Vagina (tissue), 2 donors: ENCODE measurements at regions not wholly inside any gene's neighbourhood (a gene's known extent, or its start where the extent isn't known, plus 50 kb on each side); places are given as distances from the start of the nearest gene placed in this dataset.

Experiments
- DNase-seq, 2 donors: peaks; one replicate each; pipeline ENCODE4 v3.0.0-alpha.2; 2017; ENCODE audit errors: extremely low spot score in 2 of 2
- H3K27ac ChIP-seq: fragments of 200-600 bp; sonication (generic); one replicate; pipeline ENCODE4 v1.5.1; 2019
- H3K27me3 ChIP-seq: fragments of 200-600 bp; sonication (generic); one replicate; pipeline ENCODE4 v1.5.1; 2019
- H3K36me3 ChIP-seq, 2 donors: fragments of 200-600 bp; sonication (generic); one replicate each; pipeline ENCODE4 v1.5.1; 2017 to 2019
- H3K4me1 ChIP-seq: fragments of 200-600 bp; sonication (generic); one replicate; pipeline ENCODE4 v1.5.1; 2019
- H3K4me3 ChIP-seq, 2 donors: fragments of 200-600 bp; sonication (generic); 1 replicate in 1 of 2; 2 replicates in 1 of 2; pipeline ENCODE4 v1.5.1; 2016 to 2019
- H3K9me3 ChIP-seq: fragments of 200-600 bp; sonication (generic); one replicate; pipeline ENCODE4 v1.5.1; 2019
- POLR2A ChIP-seq, 2 donors: fragments of 450-650 bp; IDR thresholded peaks; one replicate each; pipeline ENCODE4 v1.6.1; 2017; ENCODE audit warnings: antibody characterized with exemption in 2 of 2, mild to moderate bottlenecking in 2 of 2, moderate library complexity in 2 of 2
- POLR2AphosphoS5 ChIP-seq, 2 donors: sonication (generic); formaldehyde crosslinking; IDR thresholded peaks; one replicate each; pipeline ENCODE4 v1.9.0; 2017; ENCODE audit warnings: antibody characterized with exemption in 2 of 2, mild to moderate bottlenecking in 2 of 2, low read depth in 1 of 2; ENCODE audit not compliant: insufficient read depth in 1 of 2
- intact Hi-C: fragments of 100-400 bp; cut with DNase I; formaldehyde crosslinking; loops from one replicate; pipeline ENCODE4 v1.15.1; 2023
- TF ChIP-seq, protein P1 (sequence below), 3 experiments: fragments of 450-650 bp in 2 of 3; fragments of 200-600 bp in 1 of 3; sonication (generic) in 1 of 3; IDR thresholded peaks; one replicate each; pipeline ENCODE4 v1.5.1; 2017 to 2019; ENCODE audit warnings: antibody characterized with exemption in 3 of 3, mild to moderate bottlenecking in 2 of 3, moderate library complexity in 2 of 3

DNA sequence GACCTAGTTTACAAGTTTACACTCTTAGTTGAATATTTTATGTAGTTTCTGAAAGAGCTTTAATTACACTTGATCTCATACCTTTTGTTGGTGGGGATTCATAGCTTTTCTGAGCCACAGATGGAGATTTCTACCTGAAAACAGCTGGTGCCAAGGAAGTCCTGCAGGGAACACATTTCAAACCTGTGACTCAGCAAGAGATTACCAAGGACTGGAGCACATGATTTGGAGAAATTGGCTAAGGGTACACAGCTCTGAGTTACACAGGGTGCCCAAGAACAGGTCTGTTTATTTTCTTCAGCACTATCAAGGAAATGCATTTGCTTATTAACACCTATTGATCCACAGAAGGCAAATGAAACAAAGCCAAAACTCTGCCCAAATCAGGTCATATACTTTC, 691.5 kb downstream of the KCTD8 start:
- no peaks in the 10 kb centered on the region for H3K4me1 ChIP-seq
- no peak overlapping the region for H3K27ac ChIP-seq
- TF ChIP-seq POLR2A (IDR thresholded peaks at IDR 0.05) (no peak), POLR2AphosphoS5 (IDR thresholded peaks at IDR 0.05; ENCODE audit: insufficient read depth in 1 of 2, low read depth in 1 of 2) (no peak)
- TF ChIP-seq, protein P1, sequence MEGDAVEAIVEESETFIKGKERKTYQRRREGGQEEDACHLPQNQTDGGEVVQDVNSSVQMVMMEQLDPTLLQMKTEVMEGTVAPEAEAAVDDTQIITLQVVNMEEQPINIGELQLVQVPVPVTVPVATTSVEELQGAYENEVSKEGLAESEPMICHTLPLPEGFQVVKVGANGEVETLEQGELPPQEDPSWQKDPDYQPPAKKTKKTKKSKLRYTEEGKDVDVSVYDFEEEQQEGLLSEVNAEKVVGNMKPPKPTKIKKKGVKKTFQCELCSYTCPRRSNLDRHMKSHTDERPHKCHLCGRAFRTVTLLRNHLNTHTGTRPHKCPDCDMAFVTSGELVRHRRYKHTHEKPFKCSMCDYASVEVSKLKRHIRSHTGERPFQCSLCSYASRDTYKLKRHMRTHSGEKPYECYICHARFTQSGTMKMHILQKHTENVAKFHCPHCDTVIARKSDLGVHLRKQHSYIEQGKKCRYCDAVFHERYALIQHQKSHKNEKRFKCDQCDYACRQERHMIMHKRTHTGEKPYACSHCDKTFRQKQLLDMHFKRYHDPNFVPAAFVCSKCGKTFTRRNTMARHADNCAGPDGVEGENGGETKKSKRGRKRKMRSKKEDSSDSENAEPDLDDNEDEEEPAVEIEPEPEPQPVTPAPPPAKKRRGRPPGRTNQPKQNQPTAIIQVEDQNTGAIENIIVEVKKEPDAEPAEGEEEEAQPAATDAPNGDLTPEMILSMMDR (IDR thresholded peaks at IDR 0.05): no peak
- intact Hi-C loops: no loop called here
- no peak overlapping the region for H3K4me3 ChIP-seq
- no peak for DNase-seq
- H3K27me3 ChIP-seq: no peaks in the 10 kb centered on the region
- no peaks in the 10 kb centered on the region for H3K9me3 ChIP-seq
- H3K36me3 ChIP-seq: no peaks in the 10 kb centered on the region

DNA sequence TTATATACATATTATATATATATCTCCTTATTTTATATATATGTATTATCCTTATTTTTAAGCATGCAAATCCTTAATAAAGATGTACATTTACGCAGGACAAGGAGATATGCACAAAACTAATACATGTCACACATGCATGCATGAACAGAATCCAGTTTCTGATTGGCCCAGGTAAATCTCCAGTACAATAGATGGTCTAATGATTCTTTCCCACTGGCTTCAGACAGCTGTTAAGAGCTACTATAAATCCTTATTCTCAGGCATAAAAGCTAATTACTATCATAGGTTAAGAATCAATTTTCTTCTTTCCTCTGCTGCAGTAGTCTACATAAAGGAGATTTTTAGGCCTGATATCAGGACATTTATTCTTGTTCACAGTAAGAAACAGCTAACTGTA, 689.8 kb downstream of the KCTD8 start:
- intact Hi-C loops: no loop called here
- no peak for TF ChIP-seq POLR2AphosphoS5 (IDR thresholded peaks at IDR 0.05; ENCODE audit: insufficient read depth in 1 of 2, low read depth in 1 of 2)
- TF ChIP-seq, protein P1 (IDR thresholded peaks at IDR 0.05): no peak
- no peak for TF ChIP-seq POLR2A (IDR thresholded peaks at IDR 0.05)
- Histone ChIP-seq H3K4me3 (no peak overlapping the region), H3K9me3 (no peaks in the 10 kb centered on the region), H3K27me3 (no peaks in the 10 kb centered on the region), H3K27ac (no peak overlapping the region), H3K4me1 (no peaks in the 10 kb centered on the region), H3K36me3 (no peaks in the 10 kb centered on the region)
- no peak for DNase-seq

DNA sequence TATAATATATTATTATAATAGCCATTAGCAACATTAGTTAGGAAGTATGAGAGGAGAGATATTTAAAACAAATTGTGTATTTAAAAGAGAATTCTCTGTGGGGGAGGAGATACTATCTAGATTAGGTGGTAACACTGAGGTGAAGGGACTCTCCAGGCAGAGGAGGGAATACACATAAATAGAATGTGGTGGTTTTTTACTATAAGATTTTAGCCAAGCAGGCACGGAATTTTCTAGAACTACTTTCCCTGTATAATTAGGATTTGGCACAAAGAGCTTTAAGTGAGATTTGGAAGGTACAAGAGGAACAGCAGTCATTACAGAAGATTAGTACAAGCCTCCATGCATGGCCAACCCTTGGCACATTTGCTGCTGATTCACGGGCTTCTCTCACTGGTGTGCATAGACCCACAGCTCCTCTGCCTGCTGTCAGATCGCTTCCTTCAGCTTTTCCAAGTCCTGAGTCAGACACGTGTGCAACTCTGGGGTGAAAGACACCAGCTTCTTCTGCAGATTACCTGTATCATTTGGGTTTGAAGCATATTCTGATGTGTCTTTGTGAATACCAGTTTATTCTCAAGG, 685.5 kb downstream of the KCTD8 start:
- H3K4me3 ChIP-seq: no peak overlapping the region
- no peaks in the 10 kb centered on the region for H3K4me1 ChIP-seq
- H3K27ac ChIP-seq: no peak overlapping the region
- no peak for DNase-seq
- H3K36me3 ChIP-seq: no peaks in the 10 kb centered on the region
- H3K9me3 ChIP-seq: no peaks in the 10 kb centered on the region
- TF ChIP-seq, protein P1 (IDR thresholded peaks at IDR 0.05): no peak
- TF ChIP-seq POLR2AphosphoS5 (IDR thresholded peaks at IDR 0.05; ENCODE audit: insufficient read depth in 1 of 2, low read depth in 1 of 2) (no peak), POLR2A (IDR thresholded peaks at IDR 0.05) (no peak)
- intact Hi-C loops: no loop called here
- no peaks in the 10 kb centered on the region for H3K27me3 ChIP-seq

DNA sequence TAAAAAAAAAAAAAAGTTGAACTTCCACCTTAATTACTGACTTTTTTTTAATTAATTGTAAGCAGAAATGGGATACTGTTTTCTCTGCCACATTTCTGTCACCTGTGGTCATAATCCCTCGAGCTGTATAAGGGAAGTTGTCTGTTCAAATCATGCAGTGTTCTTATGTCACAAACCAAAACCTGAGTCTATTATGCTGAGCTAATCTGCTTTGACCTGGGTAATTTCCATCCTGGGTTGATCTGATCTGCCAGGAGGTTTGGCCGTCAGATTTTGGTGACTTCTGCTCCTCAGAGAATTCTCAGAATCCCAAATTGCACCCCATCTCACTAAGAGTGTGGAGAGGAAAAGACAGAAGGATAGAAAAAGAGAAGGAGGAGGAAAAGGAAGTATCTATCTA, 683.1 kb downstream of the KCTD8 start:
- intact Hi-C loops: no loop called here
- Histone ChIP-seq H3K9me3 (no peaks in the 10 kb centered on the region), H3K4me1 (no peaks in the 10 kb centered on the region), H3K36me3 (no peaks in the 10 kb centered on the region), H3K4me3 (no peak overlapping the region), H3K27ac (no peak overlapping the region), H3K27me3 (no peaks in the 10 kb centered on the region)
- DNase-seq: no peak
- TF ChIP-seq, protein P1 (IDR thresholded peaks at IDR 0.05): no peak
- no peak for TF ChIP-seq POLR2A (IDR thresholded peaks at IDR 0.05)
- TF ChIP-seq POLR2AphosphoS5 (IDR thresholded peaks at IDR 0.05; ENCODE audit: insufficient read depth in 1 of 2, low read depth in 1 of 2): no peak

DNA sequence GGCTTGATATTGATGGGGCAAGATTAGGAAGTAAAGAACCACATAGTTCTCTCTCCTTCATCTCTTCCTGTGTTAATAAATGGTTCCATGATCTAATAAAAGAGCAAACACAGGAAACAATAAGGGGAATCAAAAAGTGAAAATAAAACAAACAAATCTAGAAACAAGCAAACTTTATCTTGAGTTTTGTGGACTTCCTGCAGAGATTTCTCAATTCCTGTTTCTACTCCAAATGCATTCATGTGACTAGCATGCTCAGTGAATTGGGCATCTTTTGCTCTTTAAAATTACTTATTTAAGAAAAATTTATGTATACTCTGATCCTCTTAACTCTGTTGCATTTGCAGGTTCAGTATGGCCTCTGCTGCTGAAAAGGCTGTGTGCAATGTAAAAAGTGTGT, 682.0 kb downstream of the KCTD8 start:
- no peak overlapping the region for H3K4me3 ChIP-seq
- H3K27ac ChIP-seq: no peak overlapping the region
- no peaks in the 10 kb centered on the region for H3K9me3 ChIP-seq
- H3K27me3 ChIP-seq: no peaks in the 10 kb centered on the region
- no peaks in the 10 kb centered on the region for H3K4me1 ChIP-seq
- no peaks in the 10 kb centered on the region for H3K36me3 ChIP-seq
- DNase-seq: no peak
- intact Hi-C loops: no loop called here
- no peak for TF ChIP-seq POLR2A (IDR thresholded peaks at IDR 0.05)
